ENCODE measurements at regions not wholly inside any gene's neighbourhood (a gene's known extent, or its start where the extent isn't known, plus 50 kb on each side); places are given as distances from the start of the nearest gene placed in this dataset.

DNA sequence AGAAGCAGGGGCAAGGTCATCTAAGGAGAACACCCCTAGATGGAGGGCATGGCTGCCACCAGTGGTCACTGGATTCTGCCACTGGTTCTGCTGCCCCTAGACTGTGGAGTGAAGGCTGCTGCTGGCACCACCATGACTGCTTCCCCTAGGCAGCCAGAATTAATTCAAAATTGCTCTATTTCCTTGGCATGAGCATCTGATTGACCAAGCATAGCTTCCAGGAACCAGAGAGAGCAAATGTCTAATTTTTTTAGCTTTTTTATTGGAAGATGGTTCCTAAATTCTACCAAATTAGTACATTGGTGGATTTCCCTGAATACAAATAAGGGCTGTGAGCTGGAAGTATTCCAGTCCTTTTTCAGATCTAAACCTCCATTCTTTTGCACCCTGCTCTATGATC lies 270.2 kb upstream of the GBE1 start:
- Histone ChIP-seq H3K4me2 (ENCODE audit: low read length, poor library complexity, severe bottlenecking) (no peak overlapping the region), H2BK12ac (ENCODE audit: low read length in 2 of 2) (no peak overlapping the region), H3K9ac (ENCODE audit: low read length) (no peak overlapping the region), H2BK120ac (ENCODE audit: low read depth, low read length) (no peak overlapping the region), H2BK5ac (ENCODE audit: low read depth, low read length, poor library complexity, severe bottlenecking) (no peak overlapping the region), H4K8ac (ENCODE audit: low read length) (no peak overlapping the region), H3K27ac (ENCODE audit: low read length, poor library complexity, severe bottlenecking) (no peak overlapping the region), H2AFZ (ENCODE audit: low read depth, low read length) (no peak overlapping the region), H3K23ac (ENCODE audit: low read length in 2 of 2) (no peak overlapping the region), H4K91ac (ENCODE audit: low read length) (no peak overlapping the region), H3K4ac (ENCODE audit: low read depth in 1 of 2, low read length in 2 of 2) (no peak overlapping the region), H3K36me3 (ENCODE audit: control insufficient read depth in 1 of 2, insufficient read depth in 2 of 2, low read depth in 1 of 2, low read length in 2 of 2) (no peaks in the 10 kb centered on the region), H3K27me3 (ENCODE audit: control insufficient read depth in 1 of 2, insufficient read depth in 1 of 2, low read length in 2 of 2) (no peaks in the 10 kb centered on the region), H3K14ac (ENCODE audit: low read length in 2 of 2) (peak overlapping the region in 1 of 2 experiments; percentile 56), H3K18ac (ENCODE audit: low read depth in 1 of 2, low read length in 2 of 2) (no peak overlapping the region), H3K79me1 (replicated peaks; ENCODE audit: low read length, poor library complexity, severe bottlenecking) (no peaks in the 10 kb centered on the region), H3K4me1 (ENCODE audit: control insufficient read depth, insufficient read depth, low read depth, low read length) (no peaks in the 10 kb centered on the region), H2BK15ac (ENCODE audit: low read depth, poor library complexity, severe bottlenecking) (no peak overlapping the region), H3K4me3 (ENCODE audit: insufficient read depth in 1 of 2, low read depth in 1 of 2, low read length in 2 of 2) (no peak overlapping the region), H3K9me3 (ENCODE audit: control insufficient read depth, low read length) (no peaks in the 10 kb centered on the region), H2AK5ac (ENCODE audit: low read length, severe bottlenecking) (no peak overlapping the region)
- DNase-seq = no peak

DNA sequence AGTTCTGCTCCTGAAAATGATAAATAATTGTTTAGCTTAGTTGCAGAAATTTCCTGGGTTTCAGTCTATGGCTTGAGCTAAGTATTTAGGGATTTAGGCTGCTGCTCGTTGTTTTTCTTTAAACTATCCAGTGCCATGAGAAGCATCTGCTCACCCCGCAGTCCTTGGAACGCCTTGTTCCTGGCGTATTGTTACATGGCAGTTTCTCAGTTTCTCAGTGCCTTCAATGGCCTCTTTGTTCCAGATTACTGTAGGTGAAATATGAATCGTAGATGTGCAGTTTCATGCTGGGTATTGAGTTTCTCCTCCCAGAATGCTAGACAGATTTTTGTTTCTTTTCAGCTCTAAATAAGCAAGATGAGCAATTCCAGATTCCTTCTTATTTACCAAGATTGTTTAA lies 269.5 kb upstream of the GBE1 start:
- WGBS = 88% methylated on average over 5 of the region's 5 CpGs

DNA sequence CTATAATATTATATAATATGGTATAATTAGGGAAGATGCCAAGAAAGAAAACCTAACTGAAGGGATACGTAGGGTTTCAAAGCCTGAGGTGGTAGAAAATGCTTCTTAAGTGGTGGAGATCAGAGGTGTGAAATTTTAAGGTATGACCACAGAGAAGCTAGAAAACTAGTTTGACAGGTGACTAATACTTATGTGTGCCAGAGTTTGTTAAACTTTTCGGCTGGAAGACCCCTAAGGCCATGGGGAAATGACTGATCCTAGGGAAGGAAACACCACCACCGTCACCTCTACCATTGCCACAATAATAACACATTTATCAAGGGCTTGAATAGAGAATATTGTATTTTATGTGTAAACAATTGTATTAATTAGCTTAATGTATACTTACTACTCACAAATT lies 261.4 kb upstream of the GBE1 start:
- Histone ChIP-seq H4K8ac (ENCODE audit: low read length) (no peak overlapping the region), H2AK5ac (ENCODE audit: low read length, severe bottlenecking) (no peak overlapping the region), H3K27ac (ENCODE audit: low read length, poor library complexity, severe bottlenecking) (no peak overlapping the region), H3K4me2 (ENCODE audit: low read length, poor library complexity, severe bottlenecking) (no peak overlapping the region), H3K27me3 (ENCODE audit: control insufficient read depth in 1 of 2, insufficient read depth in 1 of 2, low read length in 2 of 2) (no peaks in the 10 kb centered on the region), H3K79me1 (replicated peaks; ENCODE audit: low read length, poor library complexity, severe bottlenecking) (no peaks in the 10 kb centered on the region), H2AFZ (ENCODE audit: low read depth, low read length) (no peak overlapping the region), H3K4ac (ENCODE audit: low read depth in 1 of 2, low read length in 2 of 2) (no peak overlapping the region), H2BK120ac (ENCODE audit: low read depth, low read length) (no peak overlapping the region), H3K18ac (ENCODE audit: low read depth in 1 of 2, low read length in 2 of 2) (no peak overlapping the region), H3K14ac (ENCODE audit: low read length in 2 of 2) (no peak overlapping the region), H3K9me3 (ENCODE audit: control insufficient read depth, low read length) (no peaks in the 10 kb centered on the region), H2BK12ac (ENCODE audit: low read length in 2 of 2) (no peak overlapping the region), H2BK15ac (ENCODE audit: low read depth, poor library complexity, severe bottlenecking) (no peak overlapping the region), H3K36me3 (ENCODE audit: control insufficient read depth in 1 of 2, insufficient read depth in 2 of 2, low read depth in 1 of 2, low read length in 2 of 2) (no peaks in the 10 kb centered on the region), H3K4me1 (ENCODE audit: control insufficient read depth, insufficient read depth, low read depth, low read length) (no peaks in the 10 kb centered on the region), H2BK5ac (ENCODE audit: low read depth, low read length, poor library complexity, severe bottlenecking) (no peak overlapping the region), H3K23ac (ENCODE audit: low read length in 2 of 2) (no peak overlapping the region), H3K4me3 (ENCODE audit: insufficient read depth in 1 of 2, low read depth in 1 of 2, low read length in 2 of 2) (no peak overlapping the region), H3K9ac (ENCODE audit: low read length) (no peak overlapping the region), H4K91ac (ENCODE audit: low read length) (no peak overlapping the region)
- no peak for DNase-seq
- 86% methylated on average over 1 of the region's 3 CpGs for WGBS

More for the DNA sequence above, 269.5 kb upstream of the GBE1 start:
- no peak overlapping the region for H4K91ac ChIP-seq (ENCODE audit: low read length)
- no peaks in the 10 kb centered on the region for H3K36me3 ChIP-seq (ENCODE audit: control insufficient read depth in 1 of 2, insufficient read depth in 2 of 2, low read depth in 1 of 2, low read length in 2 of 2)
- H3K27ac ChIP-seq (ENCODE audit: low read length, poor library complexity, severe bottlenecking) = no peak overlapping the region
- no peaks in the 10 kb centered on the region for H3K79me1 ChIP-seq (replicated peaks; ENCODE audit: low read length, poor library complexity, severe bottlenecking)
- H4K8ac ChIP-seq (ENCODE audit: low read length) = no peak overlapping the region
- no peak overlapping the region for H2BK12ac ChIP-seq (ENCODE audit: low read length in 2 of 2)
- H3K4me1 ChIP-seq (ENCODE audit: control insufficient read depth, insufficient read depth, low read depth, low read length) = no peaks in the 10 kb centered on the region
- no peaks in the 10 kb centered on the region for H3K27me3 ChIP-seq (ENCODE audit: control insufficient read depth in 1 of 2, insufficient read depth in 1 of 2, low read length in 2 of 2)
- no peak overlapping the region for H3K4me2 ChIP-seq (ENCODE audit: low read length, poor library complexity, severe bottlenecking)
- no peak overlapping the region for H3K4me3 ChIP-seq (ENCODE audit: insufficient read depth in 1 of 2, low read depth in 1 of 2, low read length in 2 of 2)
- DNase-seq = no peak
- no peak overlapping the region for H2BK5ac ChIP-seq (ENCODE audit: low read depth, low read length, poor library complexity, severe bottlenecking)
- no peaks in the 10 kb centered on the region for H3K9me3 ChIP-seq (ENCODE audit: control insufficient read depth, low read length)
- H3K9ac ChIP-seq (ENCODE audit: low read length) = no peak overlapping the region
- no peak overlapping the region for H2BK15ac ChIP-seq (ENCODE audit: low read depth, poor library complexity, severe bottlenecking)
- H3K18ac ChIP-seq (ENCODE audit: low read depth in 1 of 2, low read length in 2 of 2) = no peak overlapping the region
- H3K14ac ChIP-seq (ENCODE audit: low read length in 2 of 2) = no peak overlapping the region
- H3K4ac ChIP-seq (ENCODE audit: low read depth in 1 of 2, low read length in 2 of 2) = no peak overlapping the region
- no peak overlapping the region for H2AK5ac ChIP-seq (ENCODE audit: low read length, severe bottlenecking)
- H2BK120ac ChIP-seq (ENCODE audit: low read depth, low read length) = no peak overlapping the region
- no peak overlapping the region for H3K23ac ChIP-seq (ENCODE audit: low read length in 2 of 2)
- no peak overlapping the region for H2AFZ ChIP-seq (ENCODE audit: low read depth, low read length)

DNA sequence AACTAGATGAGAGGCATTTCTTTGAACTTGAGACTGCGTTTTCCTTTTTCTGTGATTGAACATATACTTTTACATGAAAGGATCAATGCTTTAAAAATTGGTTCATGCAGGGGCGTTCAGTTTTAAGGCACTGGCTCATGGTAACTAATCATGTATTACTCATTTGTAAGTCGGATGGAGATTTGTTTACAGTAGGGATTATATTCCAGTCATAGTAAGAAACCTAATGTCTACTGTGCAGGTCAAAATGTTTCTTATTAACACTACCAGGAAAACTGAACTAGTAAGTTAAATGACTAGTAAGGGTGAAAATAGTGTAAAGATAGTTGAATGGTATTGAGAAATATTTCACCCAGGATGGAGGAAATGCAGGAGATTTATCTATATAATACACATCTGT lies 258.8 kb upstream of the GBE1 start:
- no peak overlapping the region for H4K8ac ChIP-seq (ENCODE audit: low read length)
- no peak overlapping the region for H4K91ac ChIP-seq (ENCODE audit: low read length)
- no peak overlapping the region for H2BK12ac ChIP-seq (ENCODE audit: low read length in 2 of 2)
- H3K14ac ChIP-seq (ENCODE audit: low read length in 2 of 2) = no peak overlapping the region
- no peak overlapping the region for H3K27ac ChIP-seq (ENCODE audit: low read length, poor library complexity, severe bottlenecking)
- no peak overlapping the region for H3K4me2 ChIP-seq (ENCODE audit: low read length, poor library complexity, severe bottlenecking)
- no peaks in the 10 kb centered on the region for H3K79me1 ChIP-seq (replicated peaks; ENCODE audit: low read length, poor library complexity, severe bottlenecking)
- H3K36me3 ChIP-seq (ENCODE audit: control insufficient read depth in 1 of 2, insufficient read depth in 2 of 2, low read depth in 1 of 2, low read length in 2 of 2) = no peaks in the 10 kb centered on the region
- 87% methylated on average over 2 of the region's 3 CpGs for WGBS
- no peaks in the 10 kb centered on the region for H3K27me3 ChIP-seq (ENCODE audit: control insufficient read depth in 1 of 2, insufficient read depth in 1 of 2, low read length in 2 of 2)
- no peak overlapping the region for H3K23ac ChIP-seq (ENCODE audit: low read length in 2 of 2)
- DNase-seq = no peak
- no peaks in the 10 kb centered on the region for H3K9me3 ChIP-seq (ENCODE audit: control insufficient read depth, low read length)
- no peak overlapping the region for H2BK15ac ChIP-seq (ENCODE audit: low read depth, poor library complexity, severe bottlenecking)
- no peak overlapping the region for H2BK120ac ChIP-seq (ENCODE audit: low read depth, low read length)
- no peaks in the 10 kb centered on the region for H3K4me1 ChIP-seq (ENCODE audit: control insufficient read depth, insufficient read depth, low read depth, low read length)
- H3K4ac ChIP-seq (ENCODE audit: low read depth in 1 of 2, low read length in 2 of 2) = no peak overlapping the region
- H2AFZ ChIP-seq (ENCODE audit: low read depth, low read length) = no peak overlapping the region
- H3K18ac ChIP-seq (ENCODE audit: low read depth in 1 of 2, low read length in 2 of 2) = no peak overlapping the region
- H2BK5ac ChIP-seq (ENCODE audit: low read depth, low read length, poor library complexity, severe bottlenecking) = no peak overlapping the region
- H2AK5ac ChIP-seq (ENCODE audit: low read length, severe bottlenecking) = no peak overlapping the region
- no peak overlapping the region for H3K9ac ChIP-seq (ENCODE audit: low read length)
- H3K4me3 ChIP-seq (ENCODE audit: insufficient read depth in 1 of 2, low read depth in 1 of 2, low read length in 2 of 2) = no peak overlapping the region

Data from mesenchymal stem cell (in vitro differentiated cells and primary cell).